ENCODE measurements at regions not wholly inside any gene's neighbourhood (a gene's known extent, or its start where the extent isn't known, plus 50 kb on each side); places are given as distances from the start of the nearest gene placed in this dataset.

DNA sequence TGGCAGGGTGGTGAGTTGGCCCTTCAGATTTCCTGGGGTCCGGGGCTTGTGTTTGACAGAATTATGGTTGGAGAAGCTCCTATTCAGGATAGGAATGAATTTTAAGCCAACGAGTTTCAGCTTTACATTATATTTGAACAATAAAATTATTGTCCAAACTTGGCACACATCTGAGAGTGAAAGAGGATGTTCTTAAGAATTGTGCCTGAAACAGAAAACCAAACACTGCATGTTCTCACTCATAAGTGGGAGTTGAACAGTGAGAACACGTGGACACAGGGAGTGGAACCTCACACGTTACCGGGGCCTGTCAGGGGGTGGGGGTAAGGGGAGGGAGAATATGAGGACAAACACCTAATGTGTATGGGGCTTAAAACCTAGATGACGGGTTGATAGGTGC, 111.8 kb upstream of the ACTBL2 start:
- TF ChIP-seq FOXA1 (IDR thresholded peaks at IDR 0.05) (no peak), HNF4A (conservative IDR thresholded peaks at IDR 0.05) (no peak), SP1 (IDR thresholded peaks at IDR 0.05) (no peak), FOXA2 (IDR thresholded peaks at IDR 0.05) (no peak), RAD21 (IDR thresholded peaks at IDR 0.05) (no peak), JUND (IDR thresholded peaks at IDR 0.05) (no peak), YY1 (IDR thresholded peaks at IDR 0.05) (no peak)
- TF ChIP-seq, protein P1, sequence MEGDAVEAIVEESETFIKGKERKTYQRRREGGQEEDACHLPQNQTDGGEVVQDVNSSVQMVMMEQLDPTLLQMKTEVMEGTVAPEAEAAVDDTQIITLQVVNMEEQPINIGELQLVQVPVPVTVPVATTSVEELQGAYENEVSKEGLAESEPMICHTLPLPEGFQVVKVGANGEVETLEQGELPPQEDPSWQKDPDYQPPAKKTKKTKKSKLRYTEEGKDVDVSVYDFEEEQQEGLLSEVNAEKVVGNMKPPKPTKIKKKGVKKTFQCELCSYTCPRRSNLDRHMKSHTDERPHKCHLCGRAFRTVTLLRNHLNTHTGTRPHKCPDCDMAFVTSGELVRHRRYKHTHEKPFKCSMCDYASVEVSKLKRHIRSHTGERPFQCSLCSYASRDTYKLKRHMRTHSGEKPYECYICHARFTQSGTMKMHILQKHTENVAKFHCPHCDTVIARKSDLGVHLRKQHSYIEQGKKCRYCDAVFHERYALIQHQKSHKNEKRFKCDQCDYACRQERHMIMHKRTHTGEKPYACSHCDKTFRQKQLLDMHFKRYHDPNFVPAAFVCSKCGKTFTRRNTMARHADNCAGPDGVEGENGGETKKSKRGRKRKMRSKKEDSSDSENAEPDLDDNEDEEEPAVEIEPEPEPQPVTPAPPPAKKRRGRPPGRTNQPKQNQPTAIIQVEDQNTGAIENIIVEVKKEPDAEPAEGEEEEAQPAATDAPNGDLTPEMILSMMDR (IDR thresholded peaks at IDR 0.05; ENCODE audit: low read depth, low read length, missing input control): no peak
- TF ChIP-seq, protein P2, sequence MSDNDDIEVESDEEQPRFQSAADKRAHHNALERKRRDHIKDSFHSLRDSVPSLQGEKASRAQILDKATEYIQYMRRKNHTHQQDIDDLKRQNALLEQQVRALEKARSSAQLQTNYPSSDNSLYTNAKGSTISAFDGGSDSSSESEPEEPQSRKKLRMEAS (IDR thresholded peaks at IDR 0.05): no peak
- TF ChIP-seq, protein P3, sequence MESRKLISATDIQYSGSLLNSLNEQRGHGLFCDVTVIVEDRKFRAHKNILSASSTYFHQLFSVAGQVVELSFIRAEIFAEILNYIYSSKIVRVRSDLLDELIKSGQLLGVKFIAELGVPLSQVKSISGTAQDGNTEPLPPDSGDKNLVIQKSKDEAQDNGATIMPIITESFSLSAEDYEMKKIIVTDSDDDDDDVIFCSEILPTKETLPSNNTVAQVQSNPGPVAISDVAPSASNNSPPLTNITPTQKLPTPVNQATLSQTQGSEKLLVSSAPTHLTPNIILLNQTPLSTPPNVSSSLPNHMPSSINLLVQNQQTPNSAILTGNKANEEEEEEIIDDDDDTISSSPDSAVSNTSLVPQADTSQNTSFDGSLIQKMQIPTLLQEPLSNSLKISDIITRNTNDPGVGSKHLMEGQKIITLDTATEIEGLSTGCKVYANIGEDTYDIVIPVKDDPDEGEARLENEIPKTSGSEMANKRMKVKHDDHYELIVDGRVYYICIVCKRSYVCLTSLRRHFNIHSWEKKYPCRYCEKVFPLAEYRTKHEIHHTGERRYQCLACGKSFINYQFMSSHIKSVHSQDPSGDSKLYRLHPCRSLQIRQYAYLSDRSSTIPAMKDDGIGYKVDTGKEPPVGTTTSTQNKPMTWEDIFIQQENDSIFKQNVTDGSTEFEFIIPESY (IDR thresholded peaks at IDR 0.05): no peak
- TF ChIP-seq, protein P4, sequence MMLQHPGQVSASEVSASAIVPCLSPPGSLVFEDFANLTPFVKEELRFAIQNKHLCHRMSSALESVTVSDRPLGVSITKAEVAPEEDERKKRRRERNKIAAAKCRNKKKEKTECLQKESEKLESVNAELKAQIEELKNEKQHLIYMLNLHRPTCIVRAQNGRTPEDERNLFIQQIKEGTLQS (IDR thresholded peaks at IDR 0.05): no peak
- DNase-seq (ENCODE audit: low spot score): no peak
- peaks cover 0 to 2% (median 0%) of the 10 kb centered on the region in 4 donors for H3K9me3 ChIP-seq (ENCODE audit: control insufficient read depth in 4 of 4, low read length in 3 of 4)
- WGBS: 79% methylated on average over 6 of the region's 6 CpGs
- H3K27ac ChIP-seq (ENCODE audit: low read depth in 1 of 2, low read length in 2 of 2): no peak overlapping the region
- H3K27me3 ChIP-seq (ENCODE audit: control insufficient read depth in 4 of 4, insufficient read depth in 4 of 4, low read length in 3 of 4): peaks cover 0 to 4% (median 0%) of the 10 kb centered on the region in 4 donors
- H3K36me3 ChIP-seq (ENCODE audit: control insufficient read depth in 4 of 4, insufficient read depth in 3 of 4, low read depth in 1 of 4, low read length in 3 of 4): no peaks in the 10 kb centered on the region
- no peaks in the 10 kb centered on the region for H3K4me1 ChIP-seq (ENCODE audit: control insufficient read depth in 4 of 4, insufficient read depth in 4 of 4, low read length in 3 of 4)
- H3K4me3 ChIP-seq (ENCODE audit: low read depth in 1 of 3, low read length in 3 of 3): no peak overlapping the region
- H3K9ac ChIP-seq (ENCODE audit: low read depth in 1 of 2, low read length in 2 of 2): no peak overlapping the region

DNA sequence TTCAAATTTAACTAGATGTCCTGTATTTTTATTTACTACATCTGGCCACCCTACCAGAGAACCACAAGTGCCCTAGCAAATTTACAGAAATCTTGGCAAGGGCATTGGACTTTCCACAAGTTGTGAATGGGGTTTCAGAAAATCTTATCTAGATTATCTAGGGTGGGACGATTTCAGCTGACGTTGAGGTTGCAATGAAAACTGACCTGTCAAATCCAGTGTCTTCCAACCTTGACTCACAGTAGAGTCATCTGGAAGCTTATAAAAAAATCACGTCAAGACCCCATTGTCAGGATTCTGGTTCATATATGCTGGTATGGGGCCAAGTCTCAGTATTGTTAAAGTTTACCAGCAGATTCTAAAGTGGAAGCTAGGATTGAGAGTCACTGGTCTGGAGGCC, 109.6 kb upstream of the ACTBL2 start:
- Histone ChIP-seq H3K4me1 (ENCODE audit: control insufficient read depth in 4 of 4, insufficient read depth in 4 of 4, low read length in 3 of 4) (no peaks in the 10 kb centered on the region), H3K4me3 (ENCODE audit: low read depth in 1 of 3, low read length in 3 of 3) (no peak overlapping the region), H3K36me3 (ENCODE audit: control insufficient read depth in 4 of 4, insufficient read depth in 3 of 4, low read depth in 1 of 4, low read length in 3 of 4) (no peaks in the 10 kb centered on the region), H3K9ac (ENCODE audit: low read depth in 1 of 2, low read length in 2 of 2) (no peak overlapping the region), H3K27me3 (ENCODE audit: control insufficient read depth in 4 of 4, insufficient read depth in 4 of 4, low read length in 3 of 4) (peaks cover 0 to 4% (median 0%) of the 10 kb centered on the region in 4 donors), H3K27ac (ENCODE audit: low read depth in 1 of 2, low read length in 2 of 2) (no peak overlapping the region), H3K9me3 (ENCODE audit: control insufficient read depth in 4 of 4, low read length in 3 of 4) (no peaks in the 10 kb centered on the region)
- DNase-seq (ENCODE audit: low spot score): no peak
- TF ChIP-seq RXRA (IDR thresholded peaks at IDR 0.05) (no peak), JUND (IDR thresholded peaks at IDR 0.05) (no peak), FOXA1 (IDR thresholded peaks at IDR 0.05) (no peak), SP1 (IDR thresholded peaks at IDR 0.05) (no peak), YY1 (IDR thresholded peaks at IDR 0.05) (no peak), RAD21 (IDR thresholded peaks at IDR 0.05) (no peak), GABPA (IDR thresholded peaks at IDR 0.05 in 1 of 2, conservative IDR thresholded peaks at IDR 0.05 in 1 of 2) (no peak), HNF4A (conservative IDR thresholded peaks at IDR 0.05) (no peak), HNF4G (IDR thresholded peaks at IDR 0.05) (no peak), NR2F2 (IDR thresholded peaks at IDR 0.05) (no peak), EGR1 (IDR thresholded peaks at IDR 0.05; ENCODE audit: low read depth in 2 of 2) (no peak), TAF1 (conservative IDR thresholded peaks at IDR 0.05) (no peak), FOXA2 (IDR thresholded peaks at IDR 0.05) (no peak)
- TF ChIP-seq, protein P4 (IDR thresholded peaks at IDR 0.05): no peak
- TF ChIP-seq, protein P2 (IDR thresholded peaks at IDR 0.05): no peak
- TF ChIP-seq, protein P5, sequence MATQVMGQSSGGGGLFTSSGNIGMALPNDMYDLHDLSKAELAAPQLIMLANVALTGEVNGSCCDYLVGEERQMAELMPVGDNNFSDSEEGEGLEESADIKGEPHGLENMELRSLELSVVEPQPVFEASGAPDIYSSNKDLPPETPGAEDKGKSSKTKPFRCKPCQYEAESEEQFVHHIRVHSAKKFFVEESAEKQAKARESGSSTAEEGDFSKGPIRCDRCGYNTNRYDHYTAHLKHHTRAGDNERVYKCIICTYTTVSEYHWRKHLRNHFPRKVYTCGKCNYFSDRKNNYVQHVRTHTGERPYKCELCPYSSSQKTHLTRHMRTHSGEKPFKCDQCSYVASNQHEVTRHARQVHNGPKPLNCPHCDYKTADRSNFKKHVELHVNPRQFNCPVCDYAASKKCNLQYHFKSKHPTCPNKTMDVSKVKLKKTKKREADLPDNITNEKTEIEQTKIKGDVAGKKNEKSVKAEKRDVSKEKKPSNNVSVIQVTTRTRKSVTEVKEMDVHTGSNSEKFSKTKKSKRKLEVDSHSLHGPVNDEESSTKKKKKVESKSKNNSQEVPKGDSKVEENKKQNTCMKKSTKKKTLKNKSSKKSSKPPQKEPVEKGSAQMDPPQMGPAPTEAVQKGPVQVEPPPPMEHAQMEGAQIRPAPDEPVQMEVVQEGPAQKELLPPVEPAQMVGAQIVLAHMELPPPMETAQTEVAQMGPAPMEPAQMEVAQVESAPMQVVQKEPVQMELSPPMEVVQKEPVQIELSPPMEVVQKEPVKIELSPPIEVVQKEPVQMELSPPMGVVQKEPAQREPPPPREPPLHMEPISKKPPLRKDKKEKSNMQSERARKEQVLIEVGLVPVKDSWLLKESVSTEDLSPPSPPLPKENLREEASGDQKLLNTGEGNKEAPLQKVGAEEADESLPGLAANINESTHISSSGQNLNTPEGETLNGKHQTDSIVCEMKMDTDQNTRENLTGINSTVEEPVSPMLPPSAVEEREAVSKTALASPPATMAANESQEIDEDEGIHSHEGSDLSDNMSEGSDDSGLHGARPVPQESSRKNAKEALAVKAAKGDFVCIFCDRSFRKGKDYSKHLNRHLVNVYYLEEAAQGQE (IDR thresholded peaks at IDR 0.05): no peak
- TF ChIP-seq, protein P3 (IDR thresholded peaks at IDR 0.05): no peak
- TF ChIP-seq, protein P1 (IDR thresholded peaks at IDR 0.05; ENCODE audit: low read depth, low read length, missing input control): no peak
- WGBS: 88% methylated on average over 3 of the region's 3 CpGs

All from liver (tissue), 8 donors.